GM18499 (cell line): ENCODE measurements at regions not wholly inside any gene's neighbourhood (a gene's known extent, or its start where the extent isn't known, plus 50 kb on each side); places are given as distances from the start of the nearest gene placed in this dataset.
"Not testable (repeated sequence)": the region's sequence is repeated elsewhere in the genome, so short reads cannot be mapped to it uniquely, and the experiment has no call there.

Source experiments
- ATAC-seq: cut with Tn5 transposase; IDR thresholded peaks from one replicate; pipeline ENCODE4 v1.9.1; 2021; ENCODE audit warnings: moderate number of reproducible peaks; ENCODE audit not compliant: insufficient read depth, unreplicated experiment

DNA sequence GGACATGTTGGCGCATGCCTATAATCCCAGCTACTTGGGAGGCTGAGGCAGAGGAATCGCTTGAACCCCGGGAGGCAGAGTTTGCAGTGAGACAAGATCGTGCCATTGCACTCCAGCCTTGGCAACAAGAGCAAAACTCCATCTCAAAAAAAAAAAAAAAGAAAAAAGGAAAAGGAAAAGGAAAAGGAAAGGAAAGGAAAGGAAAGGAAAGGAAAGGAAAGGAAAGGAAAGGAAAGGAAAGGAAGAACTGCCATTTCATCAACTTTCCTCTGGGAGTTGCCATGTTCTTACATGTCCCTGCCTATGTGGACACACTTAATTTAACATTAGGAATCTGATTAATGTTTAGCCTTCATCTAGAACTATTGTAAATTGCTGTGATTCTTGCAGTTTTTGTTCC is 287.9 kb upstream of the LRP1B start:
- ATAC-seq = not testable (repeated sequence)

DNA sequence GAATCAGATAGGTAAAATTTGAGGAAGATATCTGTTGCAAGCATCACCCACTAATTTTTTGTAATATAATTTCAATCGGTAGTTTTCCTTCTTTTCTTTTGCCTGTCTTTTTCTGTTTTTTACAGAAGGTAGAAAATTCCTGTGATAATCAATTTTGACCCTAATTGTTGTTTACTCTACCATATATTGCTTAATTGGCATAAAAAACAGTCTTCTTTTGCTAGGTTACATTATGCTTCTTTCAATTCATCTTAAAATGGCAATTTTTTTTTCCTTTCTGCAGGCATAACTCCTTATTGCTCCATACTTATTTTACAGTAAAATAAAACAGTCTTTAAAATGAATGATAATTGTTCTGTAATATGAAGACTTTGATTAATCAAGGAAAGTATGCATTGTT is 286.2 kb upstream of the LRP1B start:
- ATAC-seq = no peak

DNA sequence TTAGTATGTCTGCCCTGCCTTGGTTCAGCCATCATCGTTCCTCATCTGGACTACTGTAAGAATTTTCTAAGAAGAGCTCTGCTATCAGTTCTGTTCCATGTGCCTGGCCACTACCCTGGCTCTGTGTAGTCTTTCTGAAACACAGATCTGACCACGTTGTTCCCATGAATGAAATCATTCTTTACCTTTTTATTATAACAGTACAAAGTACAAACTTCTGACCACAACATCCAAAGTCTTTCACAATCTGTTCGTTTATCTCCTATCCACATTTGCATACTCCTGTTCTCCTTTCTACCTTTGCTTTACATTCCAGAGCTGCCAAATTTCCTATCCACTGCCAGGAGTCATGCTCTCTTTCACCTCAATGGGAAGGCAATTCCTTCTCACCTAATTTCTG is 284.6 kb upstream of the LRP1B start:
- ATAC-seq = no peak

DNA sequence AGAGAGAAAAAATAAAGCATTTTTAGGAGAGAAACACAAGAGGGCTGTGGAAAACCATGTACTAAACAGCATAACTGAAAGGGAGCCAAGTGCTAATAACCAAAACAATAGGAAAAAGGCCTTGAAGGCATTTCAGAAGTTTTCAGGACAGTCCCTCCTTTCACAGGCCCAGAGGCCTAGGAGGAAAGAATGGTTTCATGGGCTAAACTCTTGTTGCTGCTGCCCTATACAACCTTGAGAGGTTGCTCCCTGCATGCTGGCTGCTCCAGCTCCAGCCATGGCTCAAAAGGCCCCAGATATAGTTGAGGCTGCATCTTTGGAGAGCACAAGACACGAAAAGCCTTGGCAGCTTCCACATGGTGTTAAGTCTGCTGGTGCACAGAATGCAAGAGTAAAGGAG is 267.4 kb upstream of the LRP1B start:
- ATAC-seq = no peak

DNA sequence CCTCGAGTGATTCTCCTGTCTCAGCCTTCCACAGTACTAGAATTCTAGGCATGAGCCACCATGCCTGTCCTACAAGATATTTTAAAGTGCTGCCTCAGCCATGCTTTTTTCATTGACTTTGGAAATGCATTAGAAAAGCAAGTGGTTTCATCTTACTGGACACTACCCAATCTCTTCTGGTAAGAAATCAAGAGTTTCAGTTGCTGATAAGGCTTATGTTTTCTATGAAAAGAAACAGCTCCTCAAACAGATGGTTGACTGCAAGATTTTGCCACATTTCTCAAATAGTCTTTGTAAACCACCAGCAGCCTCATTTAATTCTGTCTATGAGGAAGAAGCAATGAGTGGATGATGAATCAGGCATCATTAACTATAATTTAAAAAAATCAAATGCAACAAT is 264.5 kb upstream of the LRP1B start:
- no peak for ATAC-seq

DNA sequence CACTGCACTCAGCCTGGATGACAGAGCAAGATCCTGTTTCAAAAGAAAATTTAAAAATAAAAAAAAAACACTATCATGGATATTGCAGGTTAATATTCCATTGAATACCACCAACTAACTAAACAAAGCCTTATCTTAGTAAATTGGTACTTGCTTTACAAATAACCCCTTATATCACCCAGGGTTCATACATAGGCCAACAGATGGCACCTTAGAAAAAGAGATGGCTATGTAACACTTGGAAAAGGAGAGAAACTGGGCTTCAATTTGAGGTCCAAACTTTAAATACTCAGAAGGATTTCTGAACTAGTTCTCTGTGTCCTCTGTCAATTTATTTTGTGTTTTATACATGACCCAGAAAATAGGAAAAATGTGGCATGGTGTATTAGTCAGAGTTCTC is 249.6 kb upstream of the LRP1B start:
- no peak for ATAC-seq

DNA sequence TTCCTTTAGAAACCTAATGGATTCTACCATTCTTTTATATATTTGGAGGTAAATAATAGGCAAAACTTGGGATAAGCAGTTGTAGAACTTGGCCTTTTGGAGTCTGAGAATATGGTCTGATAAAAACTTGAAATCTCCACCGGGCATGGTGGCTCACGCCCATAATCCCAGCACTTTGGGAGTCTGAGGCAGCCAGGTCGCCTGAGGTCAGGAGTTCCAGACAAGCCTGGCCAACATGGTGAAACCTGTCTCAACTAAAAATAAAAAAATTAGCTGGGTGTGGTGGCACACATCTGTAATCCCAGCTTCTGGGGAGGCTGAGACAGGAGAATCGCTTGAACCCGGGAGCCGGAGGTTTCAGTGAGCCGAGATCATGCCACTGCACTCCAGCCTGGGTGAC is 231.3 kb upstream of the LRP1B start:
- not testable (repeated sequence) for ATAC-seq

DNA sequence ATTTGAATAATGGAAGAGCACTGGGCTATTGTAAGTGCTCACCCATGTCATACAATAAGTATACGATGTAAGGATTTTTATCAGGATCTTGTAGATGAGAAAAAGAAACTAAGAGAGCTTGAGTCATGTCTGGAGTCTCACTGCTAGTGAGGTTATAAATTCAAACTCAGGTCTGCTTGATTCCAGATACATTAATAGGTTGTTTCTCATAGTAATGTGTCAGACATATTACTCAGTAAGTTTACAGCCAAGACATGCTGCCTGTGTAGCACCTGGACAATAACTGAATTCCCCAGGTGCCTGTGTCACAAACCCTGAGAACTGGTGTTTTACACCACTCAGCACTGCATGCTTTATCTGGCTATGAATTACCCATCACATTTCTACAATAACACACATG is 216.9 kb upstream of the LRP1B start:
- ATAC-seq = no peak

DNA sequence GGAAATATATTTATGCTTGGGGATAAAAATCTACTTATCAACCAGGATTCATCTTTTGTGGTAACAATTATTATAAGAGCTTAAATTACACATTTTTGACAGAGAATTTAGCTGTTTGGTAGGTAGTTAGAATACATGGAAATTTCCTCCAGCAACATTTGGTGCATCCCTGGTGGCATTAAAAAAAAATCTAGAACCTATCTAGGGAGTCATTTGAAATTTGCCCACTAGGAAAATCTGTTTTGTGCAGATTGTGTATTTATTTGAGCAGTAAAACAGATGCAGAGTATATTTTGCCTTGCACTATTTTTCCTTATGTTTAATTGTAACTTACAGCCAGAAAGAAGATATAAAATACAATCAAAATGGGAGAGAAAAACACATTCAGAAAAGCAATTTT is 208.4 kb upstream of the LRP1B start:
- no peak for ATAC-seq

DNA sequence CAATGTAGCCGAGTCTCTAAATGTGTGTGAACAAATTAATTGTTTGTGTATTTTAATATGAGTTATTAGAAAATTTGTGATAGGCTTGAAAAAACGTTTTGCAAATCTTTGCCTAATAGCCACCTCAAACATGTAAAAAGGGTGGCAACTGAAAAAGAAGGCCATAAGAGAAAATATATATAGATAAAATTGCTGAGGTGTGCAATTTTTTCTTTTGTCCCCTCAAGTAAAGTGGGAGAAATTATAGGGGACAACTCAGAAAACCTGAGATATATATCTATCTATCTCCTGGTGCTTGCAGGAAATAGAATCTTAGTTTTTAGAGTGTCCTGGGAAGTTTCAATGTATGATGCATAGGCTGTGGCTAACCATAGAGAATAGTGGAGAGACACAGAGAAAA is 201.4 kb upstream of the LRP1B start:
- no peak for ATAC-seq

DNA sequence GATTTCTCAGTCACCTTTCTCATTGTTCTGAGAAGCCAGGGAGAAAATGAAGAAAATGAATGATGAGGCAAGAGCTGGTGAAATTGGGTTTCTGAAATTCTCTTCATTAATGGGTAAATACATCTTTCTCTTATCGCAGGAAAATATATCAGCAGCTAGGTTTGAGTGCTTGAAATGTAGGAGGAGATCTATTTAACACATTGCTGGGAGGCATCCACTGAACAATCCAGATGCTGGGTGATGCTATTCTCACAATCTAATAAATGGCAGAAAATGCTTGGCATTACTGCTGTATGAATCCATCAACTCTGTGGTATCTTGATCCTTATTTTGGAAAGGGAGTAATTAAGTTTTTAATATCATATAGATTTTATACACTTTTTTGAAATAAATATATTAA is 199.6 kb upstream of the LRP1B start:
- no peak for ATAC-seq

DNA sequence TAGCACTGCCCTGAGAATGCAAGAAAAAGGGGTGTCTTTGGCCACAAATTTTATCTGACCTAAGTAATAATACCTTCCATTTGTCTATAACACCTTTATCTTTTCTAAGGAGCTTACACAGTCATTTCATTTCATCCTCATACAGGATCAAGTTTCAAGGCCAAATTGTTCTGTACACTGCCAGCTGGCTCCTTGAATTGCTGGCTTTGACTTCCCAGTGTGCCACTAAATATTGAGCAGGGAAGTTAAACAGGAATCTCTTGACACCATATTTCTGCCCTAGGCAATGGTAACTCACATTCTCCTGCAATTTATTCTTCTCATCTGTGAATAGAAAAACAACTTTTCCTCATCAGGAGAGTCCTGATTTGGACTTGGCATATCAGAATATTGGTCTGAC is 195.1 kb upstream of the LRP1B start:
- ATAC-seq = no peak

DNA sequence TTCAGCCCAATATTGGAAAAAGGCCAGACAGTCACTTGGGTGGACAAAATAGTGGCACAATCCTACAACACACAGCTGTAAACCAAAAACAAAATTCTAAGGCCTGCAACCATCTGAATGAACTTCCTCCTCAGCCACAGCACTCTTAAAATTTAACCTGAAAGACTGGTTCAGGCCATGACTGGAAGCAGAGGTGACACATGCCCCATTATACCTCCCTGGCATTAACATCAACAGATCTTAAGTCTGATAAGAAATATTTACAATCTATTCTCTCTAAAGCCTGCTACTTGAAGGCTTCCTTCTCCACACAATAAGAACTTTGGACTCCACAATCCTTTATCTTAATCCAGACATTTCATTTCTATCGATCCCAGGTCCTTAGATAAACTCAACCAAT is 192.4 kb upstream of the LRP1B start:
- no peak for ATAC-seq

DNA sequence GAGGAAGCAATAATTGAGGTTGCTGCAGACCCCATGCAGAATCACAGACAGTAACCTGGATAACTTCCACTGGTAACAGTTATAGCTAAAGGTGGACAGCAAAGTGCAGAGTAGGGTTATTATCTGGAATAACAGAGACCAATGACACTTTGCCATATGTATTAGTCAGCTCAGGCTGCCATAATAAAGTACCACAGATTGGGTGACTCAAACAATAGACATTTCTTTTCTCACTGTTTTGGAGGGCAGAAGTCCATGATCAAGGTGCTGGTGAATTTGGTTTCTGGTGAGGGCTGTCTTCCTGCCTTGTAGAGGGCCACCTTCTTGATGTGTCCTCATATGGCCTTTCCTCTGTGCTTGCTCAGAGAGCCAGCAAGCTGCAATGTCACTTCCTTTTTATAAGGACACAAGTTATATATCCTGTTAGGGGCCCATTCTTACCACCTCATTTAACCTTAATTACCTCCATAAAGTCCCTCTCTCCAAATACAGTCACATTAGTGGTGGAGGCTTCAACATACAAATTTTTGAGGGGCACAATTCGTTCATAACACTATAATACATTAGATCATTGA is 191.0 kb upstream of the LRP1B start:
- ATAC-seq = no peak

DNA sequence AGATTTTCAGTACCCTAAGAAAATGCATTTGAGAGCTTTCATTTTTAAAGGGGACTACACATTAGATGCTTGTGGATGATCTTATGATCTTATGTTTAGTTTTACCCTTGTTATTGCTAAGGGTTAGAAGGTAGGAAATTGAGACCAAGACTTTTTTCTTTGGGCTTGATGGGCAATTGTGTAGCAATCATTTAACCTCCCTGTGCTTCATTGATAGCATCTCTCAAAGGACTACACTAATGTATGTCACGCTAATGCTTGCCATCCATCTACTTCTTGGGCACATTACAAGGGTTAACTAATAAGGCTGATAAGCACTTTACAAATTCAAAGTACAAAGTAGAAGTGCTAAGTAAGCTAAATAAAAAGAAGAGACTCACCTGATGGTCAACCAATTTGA is 189.3 kb upstream of the LRP1B start:
- ATAC-seq = no peak

DNA sequence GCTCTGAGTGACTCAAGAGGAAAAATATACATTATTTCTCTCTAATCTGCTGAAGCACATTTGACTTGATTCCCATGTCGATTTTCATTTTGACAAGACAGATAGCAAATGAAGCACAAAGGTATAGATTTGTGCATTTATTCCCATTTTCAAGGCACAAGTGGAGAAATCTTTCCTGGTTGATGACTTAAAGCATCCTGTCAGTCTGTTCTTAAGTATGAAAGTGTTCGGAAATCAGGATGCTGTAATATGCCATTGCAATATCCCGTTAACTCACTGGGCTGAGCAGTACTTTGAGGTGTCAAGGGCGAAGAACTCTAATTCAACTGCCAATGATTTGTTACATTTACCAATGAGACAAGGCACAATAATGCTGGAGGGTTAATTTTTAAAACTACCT is 185.2 kb upstream of the LRP1B start:
- no peak for ATAC-seq

DNA sequence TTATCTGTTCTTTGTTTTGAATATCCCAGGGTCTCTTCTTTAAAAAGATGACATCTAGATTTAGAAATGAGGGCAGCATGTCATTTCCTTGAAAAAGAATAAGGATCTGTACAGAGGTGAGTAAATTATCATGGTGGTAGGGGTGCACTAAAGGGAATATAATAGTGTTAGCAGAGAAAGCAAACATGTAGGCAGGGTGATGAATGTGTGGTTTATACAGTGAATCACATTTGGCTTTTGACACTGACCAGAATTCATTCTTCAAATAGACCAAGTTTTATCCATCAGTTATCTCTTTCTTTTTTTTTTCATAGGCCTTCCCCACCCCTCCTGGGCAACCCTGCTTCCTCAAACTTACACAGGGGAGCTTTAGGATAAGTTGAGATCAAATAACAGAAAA is 184.5 kb upstream of the LRP1B start:
- ATAC-seq = no peak

DNA sequence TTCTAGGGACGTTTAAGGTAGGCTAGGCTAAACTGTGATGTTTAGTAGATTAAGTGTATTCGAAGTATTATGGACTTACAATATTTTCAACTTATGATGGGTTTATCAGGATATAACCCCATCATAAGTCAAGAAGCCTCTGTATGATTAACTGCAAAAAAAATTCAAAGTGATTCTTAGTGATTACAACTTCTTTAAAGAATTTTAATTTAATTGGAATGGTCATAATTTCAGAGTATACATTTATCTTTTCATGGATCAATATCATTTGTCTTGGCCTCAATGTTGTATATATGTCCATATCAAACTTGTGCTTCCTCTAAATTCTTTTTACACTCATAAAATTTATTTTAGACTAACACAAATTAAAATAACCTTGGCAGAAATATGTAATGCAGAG is 183.3 kb upstream of the LRP1B start:
- ATAC-seq = no peak

DNA sequence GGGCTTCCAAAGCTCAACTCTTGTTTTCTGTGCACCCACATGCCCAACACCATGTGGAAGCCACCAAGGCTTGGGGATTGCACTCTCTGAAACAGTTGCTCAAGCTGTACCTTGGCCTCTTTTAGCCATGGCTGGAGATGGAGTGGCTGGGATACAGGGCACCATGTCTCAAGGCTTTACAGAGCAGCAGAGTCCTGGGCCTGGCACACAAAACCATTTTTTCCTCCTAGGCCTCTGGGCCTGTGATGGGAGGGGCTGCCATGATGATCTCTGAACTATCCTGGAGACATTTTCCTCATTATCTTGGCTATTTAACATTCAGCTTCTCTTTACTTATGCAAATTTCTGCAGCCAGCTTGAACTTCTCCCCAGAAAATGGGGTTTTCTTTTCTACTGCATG is 179.7 kb upstream of the LRP1B start:
- no peak for ATAC-seq

DNA sequence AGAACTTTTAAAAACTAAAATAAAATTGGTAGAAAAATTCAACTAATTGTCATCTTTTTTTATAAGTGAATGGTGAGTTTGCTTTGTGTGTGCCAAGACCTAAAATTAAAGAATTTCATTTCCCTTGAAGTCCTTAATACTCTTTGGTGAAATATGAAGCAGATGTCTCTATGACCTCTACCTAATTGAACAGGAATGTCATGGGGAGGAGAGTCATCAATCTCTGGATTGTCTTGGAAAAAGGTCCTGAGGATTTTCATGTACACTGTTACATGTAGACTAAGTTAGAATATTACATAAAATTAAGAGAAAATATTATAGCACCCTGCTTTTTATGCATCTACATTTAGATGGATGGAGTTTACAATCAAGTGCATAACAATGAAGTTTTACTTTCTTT is 177.9 kb upstream of the LRP1B start:
- no peak for ATAC-seq

DNA sequence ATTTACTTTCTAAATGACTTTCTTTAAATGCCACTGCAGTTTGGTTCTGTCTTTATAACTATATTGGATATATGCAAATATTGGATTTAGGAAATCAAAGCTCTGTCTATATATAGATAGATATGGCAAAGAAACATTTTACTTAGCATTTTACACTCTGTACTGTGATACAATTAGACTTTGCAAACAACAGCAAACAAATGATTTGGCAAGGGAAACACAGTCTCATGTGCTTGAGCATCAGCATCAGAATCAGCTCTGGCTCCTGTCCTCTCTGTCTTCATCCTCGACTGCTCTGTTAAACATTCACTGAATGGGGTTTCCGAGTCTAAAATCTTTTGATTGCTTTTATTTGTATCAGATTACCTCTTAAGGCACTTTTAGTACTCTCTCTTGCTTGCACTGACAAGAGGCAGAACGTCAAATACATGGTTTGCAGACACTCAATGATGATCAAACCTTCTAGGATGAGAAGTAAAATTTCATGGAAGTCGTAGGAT is 176.8 kb upstream of the LRP1B start:
- no peak for ATAC-seq

DNA sequence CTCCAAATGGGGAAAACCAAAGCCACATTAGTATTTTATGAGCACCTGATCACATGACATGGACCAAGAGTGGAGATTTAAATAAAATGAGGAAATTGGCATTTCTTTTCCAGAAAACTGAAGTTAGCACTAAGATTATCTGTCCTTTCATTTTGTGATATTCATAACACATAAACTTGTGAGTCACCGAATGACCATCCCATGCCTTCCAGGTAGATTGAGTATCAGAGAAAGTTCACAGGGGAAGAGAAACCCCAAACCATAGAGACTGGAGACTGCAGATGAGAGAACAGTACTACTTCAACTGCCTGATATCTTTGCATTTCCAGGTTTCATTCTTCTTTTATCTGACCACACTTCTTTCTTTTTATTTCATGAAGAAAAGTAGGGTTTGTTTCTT is 176.3 kb upstream of the LRP1B start:
- ATAC-seq = no peak

DNA sequence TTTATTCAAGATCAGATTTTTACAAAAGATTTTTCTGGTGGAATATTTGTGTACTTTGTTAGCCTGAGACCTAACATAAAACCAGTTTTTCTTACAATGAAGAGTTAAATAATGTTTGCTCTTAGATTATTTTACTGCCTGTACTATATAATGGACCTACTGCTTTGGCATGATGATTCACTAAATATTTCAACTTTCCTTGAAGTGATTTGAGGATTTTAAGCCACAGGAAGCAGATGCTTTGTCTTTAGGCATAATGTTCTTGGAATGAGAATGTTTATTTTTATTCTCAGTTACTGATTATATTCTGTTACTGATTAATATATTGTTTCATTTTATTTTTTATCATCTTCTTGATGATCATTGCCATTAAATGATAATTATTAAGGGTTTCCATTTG is 175.3 kb upstream of the LRP1B start:
- ATAC-seq = no peak
